ENCODE measurements at regions not wholly inside any gene's neighbourhood (a gene's known extent, or its start where the extent isn't known, plus 50 kb on each side); places are given as distances from the start of the nearest gene placed in this dataset.

DNA sequence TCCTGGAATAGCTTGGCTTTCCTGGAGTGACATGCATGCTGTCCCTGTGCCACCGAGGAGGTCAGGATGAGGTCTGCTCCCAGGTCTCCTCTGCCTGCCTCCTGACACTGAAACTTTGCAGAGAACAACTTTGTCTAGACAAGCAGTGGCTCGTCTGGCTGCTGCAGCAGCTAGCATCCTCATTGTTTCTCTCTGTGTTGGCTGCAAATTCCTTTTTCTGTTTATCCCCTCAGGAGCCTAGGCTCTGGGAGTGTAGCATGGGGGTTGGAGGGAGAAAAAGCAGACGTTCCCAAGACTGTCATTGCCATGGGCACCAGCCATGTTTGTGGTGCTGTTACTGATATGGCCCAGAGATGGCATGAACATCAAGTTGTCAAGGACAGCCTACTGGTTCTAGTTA, 208.7 kb upstream of the LRIG1 start:
- H3K4ac ChIP-seq (replicated peaks; ENCODE audit: insufficient read length, low read depth, low read length), result no peak overlapping the region
- no peaks in the 10 kb centered on the region for H3K23me2 ChIP-seq (ENCODE audit: low read depth, low read length)
- no peak overlapping the region for H2AK5ac ChIP-seq (ENCODE audit: low read depth, low read length)
- H2AFZ ChIP-seq (ENCODE audit: low read length), result peak overlapping the region; percentile 25; the same call in 1 of the 2 replicates
- H2BK5ac ChIP-seq (ENCODE audit: low read depth, low read length), result no peak overlapping the region
- no peak overlapping the region for H4K91ac ChIP-seq (replicated peaks; ENCODE audit: insufficient read length, low read length)
- H3K9ac ChIP-seq (replicated peaks in 1 of 4; ENCODE audit: extremely low read depth in 1 of 4, low read depth in 3 of 4, low read length in 3 of 4), result no peak overlapping the region
- H3K23ac ChIP-seq (ENCODE audit: insufficient read length), result no peak overlapping the region
- H3K27me3 ChIP-seq (replicated peaks in 1 of 4; ENCODE audit: control insufficient read depth in 3 of 4, extremely low read depth in 1 of 4, insufficient read depth in 3 of 4, low read length in 3 of 4), result no peaks in the 10 kb centered on the region
- no peak overlapping the region for H3K4me3 ChIP-seq (ENCODE audit: extremely low read depth in 1 of 4, insufficient read depth in 2 of 4, low read depth in 3 of 4, low read length in 4 of 4)
- no peak overlapping the region for H2BK120ac ChIP-seq (replicated peaks; ENCODE audit: low read depth, low read length)
- no peak overlapping the region for H2BK20ac ChIP-seq (ENCODE audit: low read length)
- H2BK12ac ChIP-seq (ENCODE audit: low read depth, low read length), result no peak overlapping the region
- WGBS, 2 experiments (ENCODE audit: extremely low coverage in 1 of 2, insufficient coverage in 1 of 2, insufficient read length in 1 of 2, insufficient replicate concordance in 2 of 2, low coverage in 1 of 2, low lambda C conversion rate in 2 of 2, missing lambda C conversion rate in 1 of 2), result 68% methylated on average over 3 of the region's 3 CpGs; no CpG with 5 or more reads in 1 of the 2 experiments
- no peak overlapping the region for H2BK15ac ChIP-seq (ENCODE audit: low read length)
- H3K14ac ChIP-seq (ENCODE audit: insufficient read length), result no peak overlapping the region
- CTCF ChIA-PET (ENCODE audit: partially characterized antibody), result interaction anchor here (1.0 to 2.3 kb wide), 2 partner anchors 93 to 215 kb away, joined by 3 to 8 read pairs; no protein-coding TSS in a partner anchor
- H4K5ac ChIP-seq (ENCODE audit: insufficient read length, low read depth, low read length), result no peak overlapping the region
- no peak overlapping the region for H3K18ac ChIP-seq (ENCODE audit: extremely low read depth, low read length)
- POLR2A ChIA-PET (ENCODE audit: partially characterized antibody), result no interaction called here
- no peak overlapping the region for H3K27ac ChIP-seq (ENCODE audit: low read depth, low read length)
- no peaks in the 10 kb centered on the region for H3K79me2 ChIP-seq (ENCODE audit: control insufficient read depth in 1 of 2, insufficient read depth in 2 of 2, low read length in 2 of 2)
- H4K8ac ChIP-seq (ENCODE audit: extremely low read depth, insufficient read depth, low read length), result no peak overlapping the region
- FAIRE-seq, result no peak
- no peak overlapping the region for H3K4me2 ChIP-seq (ENCODE audit: insufficient read depth in 1 of 2, low read depth in 2 of 2, low read length in 2 of 2)
- H3K36me3 ChIP-seq (ENCODE audit: control insufficient read depth in 2 of 4, insufficient read depth in 4 of 4, low read length in 3 of 4), result no peaks in the 10 kb centered on the region
- H3K79me1 ChIP-seq (ENCODE audit: low read depth, low read length), result no peaks in the 10 kb centered on the region
- no peaks in the 10 kb centered on the region for H4K20me1 ChIP-seq (replicated peaks in 1 of 2; ENCODE audit: control insufficient read depth in 1 of 2, insufficient read depth in 2 of 2, low read length in 2 of 2)
- H3K4me1 ChIP-seq (replicated peaks in 1 of 4; ENCODE audit: control insufficient read depth in 3 of 4, insufficient read depth in 4 of 4, low read length in 3 of 4), result peaks cover 0 to 6% (median 2%) of the 10 kb centered on the region in 4 experiments; a peak in 3 of 7 replicates
- no peak for DNase-seq (ENCODE audit: low read depth in 1 of 2, low spot score in 2 of 2)
- no peak overlapping the region for H3K56ac ChIP-seq (replicated peaks; ENCODE audit: insufficient read length, low read depth, low read length)
- no peaks in the 10 kb centered on the region for H3K9me3 ChIP-seq (ENCODE audit: insufficient read depth in 2 of 2, low read depth in 1 of 2, low read length in 1 of 2)
- no peak for TF ChIP-seq SP1 (IDR thresholded peaks at IDR 0.05; ENCODE audit: low read depth, low read length)
- no peak for TF ChIP-seq KDM4A (IDR thresholded peaks at IDR 0.05; ENCODE audit: low read depth, low read length, severe bottlenecking)
- TF ChIP-seq HDAC2 (IDR thresholded peaks at IDR 0.05; ENCODE audit: borderline replicate concordance in 1 of 2, low read depth in 2 of 2, low read length in 2 of 2), result no peak
- no peak for TF ChIP-seq JUN (IDR thresholded peaks at IDR 0.05; ENCODE audit: low read depth, low read length)
- no peak for TF ChIP-seq HDAC6 (IDR thresholded peaks at IDR 0.05; ENCODE audit: low read depth, low read length)
- TF ChIP-seq FOSL1 (IDR thresholded peaks at IDR 0.05; ENCODE audit: insufficient read depth, low read depth, low read length), result no peak
- TF ChIP-seq CHD2 (IDR thresholded peaks at IDR 0.05; ENCODE audit: low read length), result no peak
- no peak for TF ChIP-seq EGR1 (IDR thresholded peaks at IDR 0.05; ENCODE audit: borderline replicate concordance, low read depth, low read length)
- TF ChIP-seq CBX8 (IDR thresholded peaks at IDR 0.05; ENCODE audit: borderline replicate concordance, low read depth, low read length), result no peak
- no peak for TF ChIP-seq GABPA (IDR thresholded peaks at IDR 0.05; ENCODE audit: borderline replicate concordance, insufficient read depth, low read length)
- no peak for TF ChIP-seq JUND (IDR thresholded peaks at IDR 0.05; ENCODE audit: low read length)
- TF ChIP-seq CEBPB (IDR thresholded peaks at IDR 0.05; ENCODE audit: low read depth, low read length), result no peak
- no peak for TF ChIP-seq KDM5A (IDR thresholded peaks at IDR 0.05; ENCODE audit: low read length)
- no peak for TF ChIP-seq RNF2 (IDR thresholded peaks at IDR 0.05; ENCODE audit: borderline replicate concordance, low read depth, low read length, missing control alignments, poor library complexity, severe bottlenecking)

Data from H1 (cell line).